ENCODE measurements at regions not wholly inside any gene's neighbourhood (a gene's known extent, or its start where the extent isn't known, plus 50 kb on each side); places are given as distances from the start of the nearest gene placed in this dataset.
"Not testable (repeated sequence)": the region's sequence is repeated elsewhere in the genome, so short reads cannot be mapped to it uniquely, and the experiment has no call there.

GRCh38 chr6:63467247-63467954 lies 104.9 kb upstream of the LOC128125822 start:
- no peaks in the 10 kb centered on the region for H3K4me1 ChIP-seq
- no peaks in the 10 kb centered on the region for H3K79me2 ChIP-seq
- no peaks in the 10 kb centered on the region for H3K27me3 ChIP-seq (ENCODE audit: control insufficient read depth, insufficient read depth, low read length)
- no peak for TF ChIP-seq CTCF (IDR thresholded peaks at IDR 0.05)
- H3K4me3 ChIP-seq (ENCODE audit: low read depth, low read length) = no peak overlapping the region
- H3K36me3 ChIP-seq (ENCODE audit: control insufficient read depth, insufficient read depth, low read length) = no peaks in the 10 kb centered on the region
- no peaks in the 10 kb centered on the region for H3K9me3 ChIP-seq (ENCODE audit: control insufficient read depth, low read length)
- H3K27ac ChIP-seq = no peak overlapping the region
- no peak overlapping the region for H2AFZ ChIP-seq
- H3K4me2 ChIP-seq (ENCODE audit: low read length) = no peak overlapping the region
- no peak overlapping the region for H3K9ac ChIP-seq

GRCh38 chr6:63471145-63471544 lies 101.1 kb upstream of the LOC128125822 start:
- not testable (repeated sequence) for H3K27ac ChIP-seq; H3K27me3 ChIP-seq (ENCODE audit: control insufficient read depth, insufficient read depth, low read length); H3K9me3 ChIP-seq (ENCODE audit: control insufficient read depth, low read length); H3K4me2 ChIP-seq (ENCODE audit: low read length); H3K79me2 ChIP-seq; H3K4me1 ChIP-seq; H3K9ac ChIP-seq; H3K4me3 ChIP-seq (ENCODE audit: low read depth, low read length); H2AFZ ChIP-seq; H3K36me3 ChIP-seq (ENCODE audit: control insufficient read depth, insufficient read depth, low read length)

- H3K36me3 ChIP-seq (ENCODE audit: control insufficient read depth, insufficient read depth, low read length) = no peaks in the 10 kb centered on the region
- no peak overlapping the region for H3K9ac ChIP-seq
- no peak overlapping the region for H3K4me2 ChIP-seq (ENCODE audit: low read length)
- no peaks in the 10 kb centered on the region for H3K27me3 ChIP-seq (ENCODE audit: control insufficient read depth, insufficient read depth, low read length)
- no peaks in the 10 kb centered on the region for H3K79me2 ChIP-seq
- H3K27ac ChIP-seq = no peak overlapping the region
- H3K9me3 ChIP-seq (ENCODE audit: control insufficient read depth, low read length) = no peaks in the 10 kb centered on the region
- no peak overlapping the region for H2AFZ ChIP-seq
- no peaks in the 10 kb centered on the region for H3K4me1 ChIP-seq
- H3K4me3 ChIP-seq (ENCODE audit: low read depth, low read length) = no peak overlapping the region
- no peak for TF ChIP-seq CTCF (IDR thresholded peaks at IDR 0.05)
Measured at GRCh38 chr6:63471654-63472053, 100.6 kb upstream of the LOC128125822 start.

- Histone ChIP-seq H3K27ac (no peak overlapping the region), H3K9me3 (ENCODE audit: control insufficient read depth, low read length) (no peaks in the 10 kb centered on the region), H3K79me2 (no peaks in the 10 kb centered on the region), H3K4me1 (no peaks in the 10 kb centered on the region), H3K36me3 (ENCODE audit: control insufficient read depth, insufficient read depth, low read length) (no peaks in the 10 kb centered on the region), H2AFZ (no peak overlapping the region), H3K4me2 (ENCODE audit: low read length) (no peak overlapping the region), H3K9ac (no peak overlapping the region), H3K27me3 (ENCODE audit: control insufficient read depth, insufficient read depth, low read length) (no peaks in the 10 kb centered on the region), H3K4me3 (ENCODE audit: low read depth, low read length) (no peak overlapping the region)
- TF ChIP-seq CTCF (IDR thresholded peaks at IDR 0.05) = no peak
Measured at GRCh38 chr6:63475707-63476106, 96.6 kb upstream of the LOC128125822 start.

- TF ChIP-seq CTCF (IDR thresholded peaks at IDR 0.05) = no peak
- Histone ChIP-seq H3K36me3 (ENCODE audit: control insufficient read depth, insufficient read depth, low read length) (no peaks in the 10 kb centered on the region), H2AFZ (peak overlapping the region; percentile 7), H3K79me2 (no peaks in the 10 kb centered on the region), H3K9ac (no peak overlapping the region), H3K4me3 (ENCODE audit: low read depth, low read length) (no peak overlapping the region), H3K27ac (no peak overlapping the region), H3K27me3 (ENCODE audit: control insufficient read depth, insufficient read depth, low read length) (no peaks in the 10 kb centered on the region), H3K4me1 (no peaks in the 10 kb centered on the region), H3K9me3 (ENCODE audit: control insufficient read depth, low read length) (no peaks in the 10 kb centered on the region), H3K4me2 (ENCODE audit: low read length) (no peak overlapping the region)
Measured at GRCh38 chr6:63476302-63476701, 96.0 kb upstream of the LOC128125822 start.

Measured in parathyroid adenoma (tissue), 2 donors.